ENCODE measurements at regions not wholly inside any gene's neighbourhood (a gene's known extent, or its start where the extent isn't known, plus 50 kb on each side); places are given as distances from the start of the nearest gene placed in this dataset.

GRCh38 chr22:49642741-49643140 lies 184.9 kb downstream of the BRD1 start:
- TF ChIP-seq, protein P1, sequence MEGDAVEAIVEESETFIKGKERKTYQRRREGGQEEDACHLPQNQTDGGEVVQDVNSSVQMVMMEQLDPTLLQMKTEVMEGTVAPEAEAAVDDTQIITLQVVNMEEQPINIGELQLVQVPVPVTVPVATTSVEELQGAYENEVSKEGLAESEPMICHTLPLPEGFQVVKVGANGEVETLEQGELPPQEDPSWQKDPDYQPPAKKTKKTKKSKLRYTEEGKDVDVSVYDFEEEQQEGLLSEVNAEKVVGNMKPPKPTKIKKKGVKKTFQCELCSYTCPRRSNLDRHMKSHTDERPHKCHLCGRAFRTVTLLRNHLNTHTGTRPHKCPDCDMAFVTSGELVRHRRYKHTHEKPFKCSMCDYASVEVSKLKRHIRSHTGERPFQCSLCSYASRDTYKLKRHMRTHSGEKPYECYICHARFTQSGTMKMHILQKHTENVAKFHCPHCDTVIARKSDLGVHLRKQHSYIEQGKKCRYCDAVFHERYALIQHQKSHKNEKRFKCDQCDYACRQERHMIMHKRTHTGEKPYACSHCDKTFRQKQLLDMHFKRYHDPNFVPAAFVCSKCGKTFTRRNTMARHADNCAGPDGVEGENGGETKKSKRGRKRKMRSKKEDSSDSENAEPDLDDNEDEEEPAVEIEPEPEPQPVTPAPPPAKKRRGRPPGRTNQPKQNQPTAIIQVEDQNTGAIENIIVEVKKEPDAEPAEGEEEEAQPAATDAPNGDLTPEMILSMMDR (IDR thresholded peaks at IDR 0.05; ENCODE audit: low read depth, low read length, missing control alignments), result no peak
- no peak for DNase-seq (ENCODE audit: low read depth)
- H3K4me3 ChIP-seq (ENCODE audit: low read depth, low read length), result no peak overlapping the region

- TF ChIP-seq, protein P1 (IDR thresholded peaks at IDR 0.05; ENCODE audit: low read depth, low read length, missing control alignments), result no peak
- DNase-seq (ENCODE audit: low read depth), result no peak
- H3K4me3 ChIP-seq (ENCODE audit: low read depth, low read length), result no peak overlapping the region
These were observed 185.3 kb downstream of the BRD1 start for GRCh38 chr22:49642331-49642730.

DNA sequence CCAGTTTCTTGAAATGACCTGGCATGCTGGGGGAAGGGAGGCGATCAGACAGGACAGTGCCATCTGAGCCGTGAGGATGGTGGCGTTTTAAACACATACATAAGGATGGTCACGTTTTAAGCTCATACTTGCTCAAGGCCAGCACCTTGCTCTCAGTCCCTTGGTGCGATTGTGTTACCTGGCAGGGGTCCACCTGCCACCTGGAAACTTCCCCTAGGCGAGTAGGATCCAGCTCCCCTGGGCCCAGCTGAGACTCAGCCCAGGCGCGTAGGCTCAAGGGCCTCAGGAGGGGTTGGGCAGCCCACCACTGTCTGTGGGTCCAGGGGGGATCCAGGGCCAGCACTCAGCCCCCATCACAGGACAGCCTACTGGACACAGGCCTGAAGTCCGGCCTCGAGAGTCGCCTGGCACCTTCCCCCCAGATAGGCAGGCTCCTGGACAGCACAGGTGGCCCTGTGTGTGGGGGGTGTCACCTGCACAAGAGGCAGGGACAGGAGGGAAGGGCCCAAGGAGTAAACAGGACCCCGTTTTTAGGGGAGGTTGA lies 185.8 kb downstream of the BRD1 start:
- no peak overlapping the region for H3K4me3 ChIP-seq (ENCODE audit: low read depth, low read length)
- no peak for DNase-seq (ENCODE audit: low read depth)
- TF ChIP-seq, protein P1 (IDR thresholded peaks at IDR 0.05; ENCODE audit: low read depth, low read length, missing control alignments), result no peak

GRCh38 chr22:49640366-49641095 lies 187.1 kb downstream of the BRD1 start:
- no peak overlapping the region for H3K4me3 ChIP-seq (ENCODE audit: low read depth, low read length)
- TF ChIP-seq, protein P1 (IDR thresholded peaks at IDR 0.05; ENCODE audit: low read depth, low read length, missing control alignments), result no peak
- DNase-seq (ENCODE audit: low read depth), result no peak

DNA sequence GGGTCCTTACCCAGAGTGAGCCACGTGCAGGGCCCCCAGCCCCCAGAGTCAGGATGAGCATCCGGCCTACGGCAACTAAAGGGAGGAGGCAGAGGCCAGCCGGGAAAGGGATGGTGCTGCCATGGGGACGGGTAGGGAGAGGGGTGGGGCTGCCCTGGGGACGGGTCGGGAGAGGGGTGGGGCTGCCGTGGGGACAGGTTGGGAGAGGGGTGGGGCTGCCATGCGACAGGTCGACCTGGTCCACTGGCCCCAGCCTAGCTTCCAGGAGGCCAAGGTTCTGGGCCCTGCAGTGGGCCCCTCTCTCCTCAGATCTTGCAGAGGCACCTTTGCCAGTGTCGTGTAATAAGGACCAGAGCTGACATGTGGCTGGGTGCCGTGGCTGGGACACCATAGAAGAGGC lies 187.7 kb downstream of the BRD1 start:
- TF ChIP-seq, protein P1 (IDR thresholded peaks at IDR 0.05; ENCODE audit: low read depth, low read length, missing control alignments), result no peak
- no peak for DNase-seq (ENCODE audit: low read depth)
- no peak overlapping the region for H3K4me3 ChIP-seq (ENCODE audit: low read depth, low read length)

- no peak overlapping the region for H3K4me3 ChIP-seq (ENCODE audit: low read depth, low read length)
- no peak for DNase-seq (ENCODE audit: low read depth)
- TF ChIP-seq, protein P1 (IDR thresholded peaks at IDR 0.05; ENCODE audit: low read depth, low read length, missing control alignments), result no peak
These were observed 188.9 kb downstream of the BRD1 start for GRCh38 chr22:49638788-49639187.

DNA sequence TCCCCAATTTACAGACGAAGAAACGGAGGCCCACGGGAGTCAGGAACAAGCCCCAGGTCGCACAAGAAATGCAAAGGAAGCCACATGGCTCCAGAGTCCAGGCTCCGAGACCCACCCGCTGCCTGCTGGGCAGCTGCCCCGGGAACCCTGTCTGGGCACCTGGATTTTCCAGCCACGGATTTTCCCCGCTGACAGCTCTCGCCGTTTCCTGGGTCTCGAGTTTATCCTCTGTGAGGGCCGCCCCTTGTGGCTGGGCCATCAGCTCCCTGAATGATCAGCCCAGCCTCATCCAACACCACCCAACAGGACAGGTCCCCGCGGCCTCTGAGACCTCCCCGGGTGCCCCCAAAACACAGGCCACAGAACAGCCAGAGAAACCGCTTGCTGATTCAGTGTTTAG lies 189.7 kb downstream of the BRD1 start:
- TF ChIP-seq, protein P1 (IDR thresholded peaks at IDR 0.05; ENCODE audit: low read depth, low read length, missing control alignments), result no peak
- DNase-seq (ENCODE audit: low read depth), result no peak
- H3K4me3 ChIP-seq (ENCODE audit: low read depth, low read length), result no peak overlapping the region
